H7 (cell line): ENCODE measurements at regions not wholly inside any gene's neighbourhood (a gene's known extent, or its start where the extent isn't known, plus 50 kb on each side); places are given as distances from the start of the nearest gene placed in this dataset.

Experiments
- DNase-seq: peaks from one replicate; pipeline ENCODE4 v3.0.0; 2012
- H3K27me3 ChIP-seq: 2 replicates; pipeline ENCODE4 v1.6.0; 2011; ENCODE audit warnings: mild to moderate bottlenecking, low read length; ENCODE audit not compliant: control insufficient read depth, insufficient read depth
- H3K36me3 ChIP-seq: replicated peaks from 2 replicates; pipeline ENCODE4 v1.5.1; 2011; ENCODE audit warnings: low read length; ENCODE audit not compliant: control insufficient read depth, insufficient read depth
- H3K4me3 ChIP-seq: 2 replicates; pipeline ENCODE4 v1.5.1; 2011; ENCODE audit warnings: low read depth, mild to moderate bottlenecking, control low read depth, low read length, moderate library complexity; ENCODE audit not compliant: insufficient read depth

DNA sequence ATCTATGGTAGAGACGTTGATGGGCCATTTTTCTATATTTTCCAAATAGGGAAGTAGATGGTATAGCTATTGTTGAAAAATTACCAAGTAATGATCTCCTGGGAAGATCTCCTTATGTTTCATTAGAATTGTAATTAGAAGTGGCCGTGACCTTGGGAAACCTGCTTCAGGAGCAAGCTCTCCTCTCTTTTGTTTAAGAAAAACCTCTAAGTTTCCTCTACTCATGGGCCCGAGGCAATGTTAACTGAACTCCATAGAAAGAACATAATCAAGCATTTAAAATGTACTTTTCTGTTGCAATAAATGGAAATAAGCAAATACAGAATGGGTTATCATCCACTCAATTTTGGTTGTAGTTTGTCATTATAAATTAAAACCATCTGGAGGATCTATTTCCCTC, 511.2 kb upstream of the MDFIC2 start:
- Histone ChIP-seq H3K36me3 (no peaks in the 10 kb centered on the region), H3K4me3 (no peak overlapping the region), H3K27me3 (no peaks in the 10 kb centered on the region)
- DNase-seq: no peak

DNA sequence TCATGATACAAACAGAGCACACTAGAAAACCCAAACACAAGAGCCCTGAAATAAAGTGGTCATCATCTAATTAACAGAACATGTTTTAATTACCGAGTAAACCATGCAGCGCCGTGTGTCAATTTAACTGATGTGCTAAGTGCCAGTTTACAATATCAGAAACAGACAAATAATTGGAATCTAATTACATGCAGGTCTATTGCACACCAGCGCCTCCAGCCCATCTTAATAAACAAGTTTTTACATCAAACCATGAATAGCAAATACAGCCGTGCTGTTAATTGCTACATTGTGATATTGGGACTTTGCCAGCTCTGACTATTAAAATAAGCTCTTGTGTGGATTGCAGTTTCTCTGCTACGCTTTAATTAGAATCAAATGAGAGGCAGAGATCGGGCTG, 510.2 kb upstream of the MDFIC2 start:
- H3K4me3 ChIP-seq: no peak overlapping the region
- DNase-seq: no peak

DNA sequence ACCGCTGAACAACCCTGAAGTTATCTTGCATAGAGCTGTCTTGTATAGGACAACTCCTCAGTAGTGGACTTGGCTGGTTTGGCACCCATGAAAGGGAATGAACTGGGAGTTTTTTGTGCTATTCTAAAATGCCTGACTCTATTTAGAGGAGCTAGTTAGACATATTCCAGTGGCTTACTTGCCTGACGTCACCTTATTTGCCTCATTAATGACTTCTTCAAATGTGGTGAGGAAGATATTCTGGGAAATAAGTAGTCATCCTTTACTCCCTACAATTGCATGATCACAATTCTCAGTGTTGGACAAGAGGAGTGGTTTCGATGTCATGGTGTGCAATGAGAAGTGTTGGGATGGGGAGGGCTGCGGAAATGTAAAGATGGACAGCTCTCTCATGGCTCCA, 509.2 kb upstream of the MDFIC2 start:
- no peak for DNase-seq
- Histone ChIP-seq H3K27me3 (no peaks in the 10 kb centered on the region), H3K4me3 (no peak overlapping the region), H3K36me3 (no peaks in the 10 kb centered on the region)

More for the DNA sequence above, 510.2 kb upstream of the MDFIC2 start:
- Histone ChIP-seq H3K27me3 (no peaks in the 10 kb centered on the region), H3K36me3 (no peaks in the 10 kb centered on the region)

DNA sequence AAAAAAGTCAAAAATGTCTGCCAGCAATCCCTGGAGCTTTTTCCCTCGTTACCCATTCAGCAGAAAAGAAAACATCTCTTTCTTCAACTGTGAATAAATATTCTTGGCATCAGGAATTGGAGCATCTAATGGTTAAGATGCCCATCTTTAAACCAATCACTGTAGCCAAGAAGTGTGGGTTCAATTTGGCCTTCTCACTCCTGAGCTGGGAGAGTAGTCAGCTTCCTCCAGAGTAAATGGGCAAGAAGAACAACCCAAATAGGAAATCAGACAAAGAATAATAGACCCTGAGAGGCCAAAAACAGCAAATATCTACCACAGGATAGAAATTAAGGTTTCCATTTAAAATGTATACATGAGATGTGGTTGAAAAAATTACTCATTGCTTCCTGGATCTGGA, 508.0 kb upstream of the MDFIC2 start:
- no peak for DNase-seq
- no peaks in the 10 kb centered on the region for H3K36me3 ChIP-seq
- no peak overlapping the region for H3K4me3 ChIP-seq
- H3K27me3 ChIP-seq: no peaks in the 10 kb centered on the region

DNA sequence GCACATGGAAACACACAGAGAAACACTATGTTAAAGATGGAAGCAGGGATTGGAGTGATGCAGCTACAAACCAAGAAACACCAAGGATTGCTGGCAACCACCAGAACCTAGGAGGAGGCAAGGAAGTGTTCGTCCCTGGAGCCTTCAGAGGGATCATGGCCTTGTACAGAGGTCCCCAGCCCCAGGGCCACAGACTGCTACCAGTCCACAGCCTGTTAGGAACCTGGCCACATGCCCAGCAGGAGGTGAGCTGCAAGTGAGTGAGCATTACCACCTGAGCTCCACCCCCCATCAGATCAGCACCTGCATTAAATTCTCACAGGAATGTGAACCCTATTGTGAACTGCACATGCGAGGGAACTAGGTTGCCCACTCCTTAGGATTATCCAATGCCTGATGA, 505.7 kb upstream of the MDFIC2 start:
- no peak for DNase-seq
- Histone ChIP-seq H3K4me3 (no peak overlapping the region), H3K27me3 (no peaks in the 10 kb centered on the region), H3K36me3 (no peaks in the 10 kb centered on the region)

DNA sequence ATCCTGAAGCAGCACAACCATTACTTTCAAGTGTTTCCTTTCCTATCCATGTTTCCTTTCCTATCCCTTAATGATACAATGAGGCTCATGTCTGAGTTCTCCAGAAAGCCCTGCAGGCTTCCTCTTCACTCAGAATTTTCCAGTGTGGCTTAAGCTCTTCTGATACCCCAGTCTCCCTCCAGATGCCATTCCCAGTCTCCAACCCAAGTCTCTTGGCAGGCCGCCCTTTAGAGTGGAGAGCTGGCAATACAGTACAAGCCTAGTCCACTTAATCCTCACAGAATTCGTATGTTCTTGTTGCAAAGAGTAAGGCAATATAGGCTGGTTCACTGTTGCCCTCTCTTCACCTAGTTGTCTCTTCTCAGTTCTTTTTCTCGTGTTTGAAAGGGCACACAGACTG, 503.9 kb upstream of the MDFIC2 start:
- Histone ChIP-seq H3K4me3 (no peak overlapping the region), H3K27me3 (no peaks in the 10 kb centered on the region), H3K36me3 (no peaks in the 10 kb centered on the region)
- no peak for DNase-seq

DNA sequence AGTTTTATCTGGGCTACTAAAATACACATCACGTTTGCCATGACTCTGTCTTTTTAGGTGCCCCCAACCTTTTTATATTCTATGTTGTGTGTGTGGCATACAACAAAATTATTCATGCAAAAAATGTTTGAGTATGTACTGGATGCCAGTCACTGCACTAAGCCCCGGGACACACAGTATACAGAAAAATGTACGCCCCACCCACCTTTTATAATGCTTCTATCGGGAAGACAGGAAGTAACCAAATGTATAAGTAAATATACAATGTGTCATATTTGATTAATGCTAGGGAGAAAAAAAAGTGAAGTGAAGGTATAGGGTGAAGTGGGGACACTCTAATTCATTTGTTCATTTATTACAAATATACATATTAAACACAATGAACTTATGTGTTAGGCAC, 503.4 kb upstream of the MDFIC2 start:
- Histone ChIP-seq H3K27me3 (no peaks in the 10 kb centered on the region), H3K4me3 (no peak overlapping the region), H3K36me3 (no peaks in the 10 kb centered on the region)
- DNase-seq: no peak

DNA sequence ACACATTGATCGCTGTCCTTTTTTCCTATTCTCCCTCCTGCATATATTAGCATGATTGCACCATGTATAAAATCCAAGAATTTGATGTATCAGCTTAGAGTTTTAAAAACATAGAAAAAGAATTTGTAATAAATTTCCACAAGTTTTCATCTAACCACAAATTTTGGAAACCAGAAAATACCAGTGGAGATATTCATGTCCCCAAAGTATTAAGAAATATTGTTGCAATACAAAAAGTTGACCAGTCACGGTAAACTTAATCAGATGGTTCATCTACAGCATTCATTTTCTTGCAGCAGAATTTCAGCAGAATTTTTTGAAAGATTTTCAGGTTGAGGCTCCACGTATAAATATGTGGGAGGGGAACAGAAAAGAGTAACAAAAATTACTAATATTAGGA, 500.9 kb upstream of the MDFIC2 start:
- no peak for DNase-seq
- Histone ChIP-seq H3K4me3 (no peak overlapping the region), H3K27me3 (no peaks in the 10 kb centered on the region), H3K36me3 (no peaks in the 10 kb centered on the region)

DNA sequence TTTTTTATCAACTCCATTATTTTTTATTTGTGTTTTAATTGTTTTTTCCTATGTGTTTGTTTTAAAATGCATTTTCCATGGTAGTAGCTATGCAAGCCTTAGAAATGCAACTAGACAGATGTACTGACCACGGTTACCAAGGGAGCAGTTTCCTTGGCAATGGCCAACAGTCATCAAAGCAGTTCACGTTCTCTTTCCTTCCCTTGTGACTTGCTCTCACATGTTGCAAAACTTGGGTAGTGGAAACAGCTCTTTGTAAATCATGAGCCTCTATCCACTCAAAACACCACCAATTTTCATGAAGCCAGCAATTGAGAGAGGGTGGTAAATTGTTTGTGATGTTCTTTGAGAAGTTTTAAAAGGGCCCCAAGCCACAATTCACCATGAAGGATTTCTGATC, 499.4 kb upstream of the MDFIC2 start:
- Histone ChIP-seq H3K27me3 (no peaks in the 10 kb centered on the region), H3K36me3 (no peaks in the 10 kb centered on the region), H3K4me3 (no peak overlapping the region)
- DNase-seq: no peak

DNA sequence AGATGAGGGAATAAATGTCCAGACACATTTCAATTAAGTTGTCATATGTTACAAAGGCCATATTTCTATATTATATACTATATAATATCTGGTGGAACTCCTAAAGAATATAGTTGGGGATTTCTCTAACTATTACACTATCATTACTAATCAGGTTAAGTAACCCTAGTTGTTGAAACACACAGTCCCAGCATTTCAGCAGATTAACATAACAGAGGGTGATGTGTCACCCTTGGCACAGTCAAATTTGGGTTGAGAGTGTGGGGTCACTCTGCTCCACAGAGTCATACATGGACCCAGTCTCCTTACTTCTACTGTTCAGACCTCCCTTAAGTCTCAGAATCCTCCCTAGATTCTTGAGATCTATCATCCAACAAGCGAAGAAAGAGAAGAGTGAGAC, 496.4 kb upstream of the MDFIC2 start:
- Histone ChIP-seq H3K4me3 (no peak overlapping the region), H3K27me3 (no peaks in the 10 kb centered on the region), H3K36me3 (no peaks in the 10 kb centered on the region)
- no peak for DNase-seq

DNA sequence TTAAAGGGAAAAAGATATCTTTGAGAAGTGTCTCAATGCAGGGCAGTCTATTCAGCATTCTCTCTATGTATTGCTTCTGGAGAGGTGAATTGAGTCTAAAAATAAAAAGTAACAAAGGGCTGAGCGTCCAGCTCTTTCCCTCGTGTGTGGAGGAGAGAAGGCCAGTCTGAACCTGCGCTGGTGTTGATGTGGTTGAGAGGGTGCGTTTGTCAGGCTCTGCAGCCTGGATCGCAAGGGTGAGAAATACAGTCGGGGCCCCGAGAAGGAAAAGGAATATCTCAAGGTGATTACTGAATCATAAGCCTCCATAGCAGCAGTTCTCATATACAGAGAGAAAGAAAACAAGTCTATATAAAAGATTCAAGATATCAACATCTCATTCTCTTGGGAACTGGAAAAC, 494.1 kb upstream of the MDFIC2 start:
- no peak for DNase-seq
- Histone ChIP-seq H3K27me3 (no peaks in the 10 kb centered on the region), H3K36me3 (no peaks in the 10 kb centered on the region), H3K4me3 (no peak overlapping the region)

DNA sequence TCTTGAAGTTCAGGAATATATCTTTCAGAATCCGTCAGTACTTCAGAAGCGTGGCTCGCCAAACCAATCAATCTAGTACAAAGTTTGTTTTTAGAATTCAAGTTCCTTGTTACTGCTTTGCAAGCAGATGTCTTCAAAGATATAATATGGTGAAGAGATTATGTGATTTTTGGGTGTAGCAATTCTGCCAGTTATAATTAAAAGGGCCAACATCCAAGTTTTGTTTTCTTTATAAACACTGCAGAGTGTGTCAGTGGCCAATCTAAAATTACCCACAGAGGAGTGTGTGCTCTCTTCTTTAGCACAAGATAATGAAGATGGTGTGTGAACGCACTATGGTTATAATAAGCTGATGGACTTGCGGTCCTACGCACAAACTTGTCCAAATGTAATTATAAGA, 493.6 kb upstream of the MDFIC2 start:
- Histone ChIP-seq H3K36me3 (no peaks in the 10 kb centered on the region), H3K4me3 (no peak overlapping the region), H3K27me3 (no peaks in the 10 kb centered on the region)
- DNase-seq: no peak

DNA sequence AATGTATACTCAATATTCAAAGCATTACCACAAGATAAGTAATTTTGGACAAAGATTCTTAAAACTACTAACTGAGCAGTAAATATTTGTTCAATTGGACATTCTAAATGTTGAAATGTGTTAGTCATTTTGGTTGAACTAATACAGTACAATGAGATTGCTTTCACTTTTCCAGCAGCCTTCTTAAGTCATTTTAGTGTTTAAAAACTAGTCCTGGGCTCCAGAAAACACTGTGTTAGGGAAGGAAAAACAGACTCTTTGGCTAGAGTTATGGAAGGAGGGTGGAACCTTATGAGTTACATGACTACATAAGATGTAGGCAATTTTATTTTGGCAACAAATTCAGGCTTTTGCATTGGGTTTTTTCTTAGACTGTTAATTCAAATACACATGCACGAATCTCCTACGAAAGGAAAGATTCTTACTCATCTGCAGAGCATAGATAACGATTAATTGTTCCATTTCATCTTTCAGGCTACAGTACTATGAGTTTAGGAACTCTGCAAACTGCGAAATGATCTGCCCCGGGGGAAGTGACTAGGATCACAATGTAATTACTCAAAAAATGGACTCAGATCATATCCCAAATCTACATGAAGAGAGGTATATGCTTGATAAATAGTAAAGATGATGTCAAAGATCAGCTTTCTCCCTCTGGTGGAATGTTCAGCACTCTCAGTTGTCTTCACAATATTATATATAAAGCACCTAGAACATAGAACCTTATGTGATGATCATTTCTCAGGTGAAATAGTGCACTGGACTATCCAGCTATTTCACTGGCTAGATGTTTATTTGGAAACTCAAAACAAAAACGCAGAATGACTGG, 492.8 kb upstream of the MDFIC2 start:
- Histone ChIP-seq H3K27me3 (no peaks in the 10 kb centered on the region), H3K36me3 (no peaks in the 10 kb centered on the region), H3K4me3 (no peak overlapping the region)
- no peak for DNase-seq

DNA sequence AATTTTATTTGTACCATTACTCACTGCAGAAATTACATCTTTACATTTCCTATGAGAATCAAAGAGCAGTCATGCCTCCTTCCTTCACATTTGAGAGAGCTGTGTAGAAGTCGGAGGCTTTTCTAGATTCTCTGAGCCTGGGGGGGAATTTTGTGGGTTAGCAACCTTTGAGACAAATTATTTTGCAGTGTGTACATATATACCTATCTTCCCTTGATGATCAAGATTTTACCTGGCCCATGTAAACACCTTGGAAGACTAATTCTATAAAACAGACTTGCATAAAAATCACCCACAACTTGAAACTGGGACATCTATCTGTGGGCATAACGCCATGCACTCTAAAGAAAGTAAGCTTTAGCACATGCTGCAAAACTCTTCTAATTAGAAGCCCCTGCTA, 491.5 kb upstream of the MDFIC2 start:
- H3K27me3 ChIP-seq: no peaks in the 10 kb centered on the region
- DNase-seq: no peak
- no peaks in the 10 kb centered on the region for H3K36me3 ChIP-seq
- H3K4me3 ChIP-seq: no peak overlapping the region

DNA sequence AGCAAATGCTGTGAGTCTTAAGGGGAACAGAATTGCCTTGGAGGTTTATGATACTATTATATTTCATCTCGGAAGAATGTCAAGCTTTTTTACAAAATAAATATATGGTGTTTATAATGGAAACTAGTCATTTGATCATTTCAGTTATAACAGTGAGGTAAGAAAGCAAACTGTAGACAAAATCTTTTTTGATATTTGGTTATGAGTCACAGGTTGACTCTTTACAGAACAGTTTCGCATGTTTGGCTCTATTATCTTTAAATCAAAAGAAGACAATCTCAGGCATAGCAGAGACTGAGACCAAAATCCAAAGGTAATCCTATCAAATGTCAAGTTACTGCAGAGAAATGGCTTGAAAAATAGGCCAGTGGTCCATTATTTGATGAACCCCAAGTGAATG, 490.9 kb upstream of the MDFIC2 start:
- no peaks in the 10 kb centered on the region for H3K36me3 ChIP-seq
- DNase-seq: no peak

DNA sequence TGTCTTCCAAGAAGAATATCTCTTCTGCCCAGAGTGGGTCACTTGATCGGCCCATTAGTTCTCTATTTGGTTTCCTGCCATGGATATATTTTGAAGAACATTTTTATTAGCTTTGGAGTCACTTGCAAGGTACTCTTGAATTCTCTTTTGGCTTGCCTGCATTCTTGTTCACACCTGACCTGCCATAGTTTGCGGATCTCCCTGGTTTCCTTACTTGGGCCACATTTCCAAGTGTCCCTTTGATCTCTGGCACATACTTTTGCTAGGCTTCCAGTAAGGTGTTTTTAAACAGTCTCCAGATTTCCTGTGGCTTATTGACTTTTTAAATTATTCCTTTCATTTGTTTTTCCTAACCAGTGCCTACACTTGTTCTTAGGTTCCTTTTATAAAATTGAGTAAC, 488.5 kb upstream of the MDFIC2 start:
- no peak for DNase-seq
- no peaks in the 10 kb centered on the region for H3K36me3 ChIP-seq
- H3K27me3 ChIP-seq: no peaks in the 10 kb centered on the region
- H3K4me3 ChIP-seq: no peak overlapping the region

More for the DNA sequence above, 490.9 kb upstream of the MDFIC2 start:
- Histone ChIP-seq H3K4me3 (no peak overlapping the region), H3K27me3 (no peaks in the 10 kb centered on the region)
